Activated naive CD8-positive, alpha-beta T cell treated with anti-CD3 and anti-CD28 coated beads, Interleukin-2, amount 50 U/mL, for 24 hours (primary cell): ENCODE measurements at regions not wholly inside any gene's neighbourhood (a gene's known extent, or its start where the extent isn't known, plus 50 kb on each side); places are given as distances from the start of the nearest gene placed in this dataset.
"Not testable (repeated sequence)": the region's sequence is repeated elsewhere in the genome, so short reads cannot be mapped to it uniquely, and the experiment has no call there.

Experiments
- ATAC-seq: fragments of 150-1000 bp; cut with Tn5 transposase; one replicate; pipeline ENCODE4 v1.10.0; 2021
- DNase-seq: peaks from one replicate; pipeline ENCODE4 v3.0.0; 2021
- H3K27ac Mint-ChIP-seq: one replicate; pipeline ENCODE4 v1.8.0; 2021; ENCODE audit warnings: mild to moderate bottlenecking, mixed read lengths
- H3K27me3 Mint-ChIP-seq: one replicate; pipeline ENCODE4 v1.8.0; 2021; ENCODE audit warnings: mixed read lengths
- H3K36me3 Mint-ChIP-seq: one replicate; pipeline ENCODE4 v1.8.0; 2021; ENCODE audit warnings: low read depth, mixed read lengths
- H3K4me1 Mint-ChIP-seq: one replicate; pipeline ENCODE4 v1.8.0; 2021; ENCODE audit warnings: mixed read lengths
- H3K4me3 Mint-ChIP-seq: one replicate; pipeline ENCODE4 v1.8.0; 2021; ENCODE audit warnings: mild to moderate bottlenecking, moderate library complexity, mixed read lengths
- H3K9me3 Mint-ChIP-seq: one replicate; pipeline ENCODE4 v1.8.0; 2021; ENCODE audit warnings: mixed read lengths

DNA sequence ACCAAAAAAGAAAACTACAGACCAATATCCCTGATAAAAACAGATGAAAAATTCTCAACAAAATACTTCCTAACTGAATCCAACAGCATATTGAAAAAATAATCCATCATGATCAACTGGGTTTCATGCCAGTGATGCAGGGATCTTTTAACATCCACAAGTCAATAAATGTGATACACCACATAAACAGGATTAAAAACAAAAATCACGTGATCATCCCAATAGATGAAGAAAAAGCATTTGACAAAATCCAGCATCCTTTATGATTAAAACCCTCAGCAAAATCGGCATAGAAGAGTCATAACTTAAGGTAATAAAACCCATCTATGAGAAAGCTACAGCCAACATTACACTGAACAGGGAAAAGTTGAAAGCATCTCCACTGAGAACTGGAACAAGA is 107.5 kb downstream of the DCLK3 start:
- Mint-ChIP-seq H3K36me3 (no peaks in the 10 kb centered on the region), H3K4me3 (no peak overlapping the region), H3K4me1 (no peaks in the 10 kb centered on the region), H3K27ac (no peak overlapping the region), H3K27me3 (peaks cover 20% of the 10 kb centered on the region), H3K9me3 (no peaks in the 10 kb centered on the region)
- no peak for ATAC-seq
- DNase-seq, result no peak

GRCh38 chr3:36653095-36653494 is 111.3 kb downstream of the DCLK3 start:
- Mint-ChIP-seq H3K4me3 (no peak overlapping the region), H3K36me3 (no peaks in the 10 kb centered on the region), H3K27me3 (peaks cover 25% of the 10 kb centered on the region), H3K9me3 (no peaks in the 10 kb centered on the region), H3K27ac (no peak overlapping the region), H3K4me1 (no peaks in the 10 kb centered on the region)
- ATAC-seq, result no peak
- DNase-seq, result no peak

- Mint-ChIP-seq H3K4me3 (no peak overlapping the region), H3K27me3 (peaks cover 27% of the 10 kb centered on the region), H3K27ac (no peak overlapping the region), H3K36me3 (no peaks in the 10 kb centered on the region), H3K9me3 (no peaks in the 10 kb centered on the region), H3K4me1 (no peaks in the 10 kb centered on the region)
- DNase-seq (no peak), ATAC-seq (no peak)
Measured at GRCh38 chr3:36652104-36652503, 112.2 kb downstream of the DCLK3 start.

DNA sequence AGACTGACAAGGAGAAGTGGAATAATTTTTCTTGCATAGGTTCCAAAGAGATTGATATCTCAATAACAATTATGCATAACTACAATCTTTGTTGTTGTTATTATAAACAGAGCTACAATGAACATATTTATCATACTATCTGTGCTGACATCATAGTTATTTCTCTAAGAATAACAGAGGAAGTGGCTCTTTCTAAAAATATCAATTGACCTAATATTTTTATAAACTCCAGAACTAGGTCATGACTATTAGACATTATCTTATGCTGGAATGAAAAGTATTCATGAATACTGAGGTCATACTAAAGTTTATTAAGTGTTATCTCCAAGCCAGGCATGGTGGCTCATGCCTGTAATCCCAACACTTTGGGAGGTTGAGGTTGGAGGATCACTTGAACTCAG is 114.1 kb downstream of the DCLK3 start:
- DNase-seq (no peak), ATAC-seq (no peak)
- H3K4me1 Mint-ChIP-seq, result no peaks in the 10 kb centered on the region
- no peaks in the 10 kb centered on the region for H3K36me3 Mint-ChIP-seq
- H3K27ac Mint-ChIP-seq, result no peak overlapping the region
- no peak overlapping the region for H3K4me3 Mint-ChIP-seq
- H3K27me3 Mint-ChIP-seq, result peaks cover 27% of the 10 kb centered on the region
- H3K9me3 Mint-ChIP-seq, result no peaks in the 10 kb centered on the region

GRCh38 chr3:36649125-36649524 is 115.2 kb downstream of the DCLK3 start:
- Mint-ChIP-seq H3K27ac (no peak overlapping the region), H3K4me1 (no peaks in the 10 kb centered on the region), H3K27me3 (peaks cover 21% of the 10 kb centered on the region), H3K9me3 (no peaks in the 10 kb centered on the region), H3K4me3 (no peak overlapping the region), H3K36me3 (no peaks in the 10 kb centered on the region)
- no peak for ATAC-seq
- no peak for DNase-seq

- DNase-seq, result no peak
- H3K4me1 Mint-ChIP-seq, result no peaks in the 10 kb centered on the region
Measured at GRCh38 chr3:36648241-36649034, 115.9 kb downstream of the DCLK3 start.

DNA sequence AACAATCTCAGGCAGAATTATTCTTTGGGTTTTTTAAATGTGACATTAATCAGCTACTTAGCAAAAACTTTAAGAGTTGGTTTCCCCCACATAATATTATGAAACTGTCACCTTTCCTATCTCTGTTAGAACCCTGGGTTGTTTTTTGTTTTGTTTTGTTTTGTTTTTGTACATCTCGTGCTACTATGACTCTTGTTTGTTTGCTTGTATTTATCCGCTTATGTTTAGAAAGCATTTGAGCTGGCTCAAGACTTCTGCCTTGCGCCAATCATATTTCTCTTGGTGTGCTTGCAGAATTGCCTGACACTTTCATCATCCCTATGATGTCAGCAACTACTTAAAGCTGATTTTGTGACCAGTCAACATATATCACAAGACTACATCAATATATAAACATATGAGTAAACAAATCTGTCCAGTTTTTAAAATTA is 116.9 kb downstream of the DCLK3 start:
- Mint-ChIP-seq H3K27me3 (peaks cover 16% of the 10 kb centered on the region), H3K36me3 (no peaks in the 10 kb centered on the region), H3K9me3 (no peaks in the 10 kb centered on the region), H3K4me1 (no peaks in the 10 kb centered on the region), H3K27ac (no peak overlapping the region), H3K4me3 (no peak overlapping the region)
- ATAC-seq, result no peak
- no peak for DNase-seq

More at GRCh38 chr3:36648241-36649034, 115.9 kb downstream of the DCLK3 start:
- peak; percentile 36 for ATAC-seq
- H3K9me3 Mint-ChIP-seq, result no peaks in the 10 kb centered on the region
- H3K4me3 Mint-ChIP-seq, result no peak overlapping the region
- no peaks in the 10 kb centered on the region for H3K36me3 Mint-ChIP-seq
- H3K27me3 Mint-ChIP-seq, result peaks cover 17% of the 10 kb centered on the region
- no peak overlapping the region for H3K27ac Mint-ChIP-seq

DNA sequence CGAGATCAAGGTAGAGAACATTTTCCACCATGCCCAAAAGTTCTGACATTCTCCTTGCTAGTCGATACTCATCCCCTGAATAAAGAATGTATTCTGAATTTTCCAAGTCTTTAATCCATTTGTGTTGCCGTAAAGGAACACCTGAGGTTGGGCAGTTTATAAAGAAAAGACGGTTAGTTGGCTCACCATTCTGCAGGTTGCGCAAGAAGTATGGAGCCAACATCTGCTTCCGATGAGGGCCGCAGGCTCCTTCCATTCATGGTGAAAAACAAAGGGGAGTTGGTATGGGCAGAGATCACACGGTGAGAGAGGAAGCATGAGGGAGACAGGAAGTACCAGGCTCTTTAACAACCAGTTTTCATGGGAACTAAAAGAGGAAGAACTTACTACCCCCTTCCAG is 121.2 kb downstream of the DCLK3 start:
- DNase-seq (no peak), ATAC-seq (no peak)
- no peaks in the 10 kb centered on the region for H3K9me3 Mint-ChIP-seq
- H3K4me3 Mint-ChIP-seq, result no peak overlapping the region
- peaks cover 10% of the 10 kb centered on the region for H3K27me3 Mint-ChIP-seq
- H3K27ac Mint-ChIP-seq, result no peak overlapping the region
- H3K4me1 Mint-ChIP-seq, result no peaks in the 10 kb centered on the region
- no peaks in the 10 kb centered on the region for H3K36me3 Mint-ChIP-seq

- no peak for ATAC-seq
- Mint-ChIP-seq H3K27me3 (no peaks in the 10 kb centered on the region), H3K36me3 (no peaks in the 10 kb centered on the region), H3K4me3 (no peak overlapping the region), H3K9me3 (no peaks in the 10 kb centered on the region), H3K4me1 (no peaks in the 10 kb centered on the region), H3K27ac (no peak overlapping the region)
- DNase-seq, result no peak
Measured at GRCh38 chr3:36635731-36636130, 128.6 kb downstream of the DCLK3 start.

DNA sequence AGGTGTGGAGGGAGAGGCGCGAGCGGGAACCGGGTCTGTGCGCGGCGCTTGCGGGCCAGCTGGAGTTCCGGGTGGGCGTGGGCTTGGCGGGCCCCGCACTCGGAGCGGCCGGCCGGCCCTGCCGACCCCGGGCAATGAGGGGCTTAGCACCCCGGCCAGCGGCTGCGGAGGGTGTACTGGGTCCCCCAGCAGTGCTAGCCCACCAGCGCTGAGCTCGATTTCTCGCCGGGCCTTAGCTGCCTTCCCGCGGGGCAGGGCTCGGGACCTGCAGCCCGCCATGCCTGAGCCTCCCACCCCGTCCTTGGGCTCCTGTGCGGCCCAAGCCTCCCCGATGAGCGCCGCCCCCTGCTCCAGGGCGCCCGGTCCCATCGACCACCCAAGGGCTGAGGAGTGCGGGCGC is 130.5 kb downstream of the DCLK3 start:
- not testable (repeated sequence) for ATAC-seq, H3K4me3 Mint-ChIP-seq

GRCh38 chr3:36633060-36633459 is 131.3 kb downstream of the DCLK3 start:
- H3K4me3 Mint-ChIP-seq, result no peak overlapping the region
- no peaks in the 10 kb centered on the region for H3K36me3 Mint-ChIP-seq
- H3K9me3 Mint-ChIP-seq, result no peaks in the 10 kb centered on the region
- no peak for ATAC-seq
- H3K27ac Mint-ChIP-seq, result no peak overlapping the region
- no peaks in the 10 kb centered on the region for H3K4me1 Mint-ChIP-seq
- H3K27me3 Mint-ChIP-seq, result no peaks in the 10 kb centered on the region
- no peak for DNase-seq

More for the DNA sequence above, 130.5 kb downstream of the DCLK3 start:
- H3K4me1 Mint-ChIP-seq, H3K27me3 Mint-ChIP-seq, H3K9me3 Mint-ChIP-seq, H3K36me3 Mint-ChIP-seq, H3K27ac Mint-ChIP-seq, DNase-seq: not testable (repeated sequence)

GRCh38 chr3:36631549-36631948 is 132.8 kb downstream of the DCLK3 start:
- Mint-ChIP-seq H3K4me3 (no peak overlapping the region), H3K27ac (no peak overlapping the region), H3K36me3 (no peaks in the 10 kb centered on the region), H3K27me3 (peaks cover 3% of the 10 kb centered on the region), H3K9me3 (no peaks in the 10 kb centered on the region), H3K4me1 (no peaks in the 10 kb centered on the region)
- DNase-seq (no peak), ATAC-seq (no peak)

DNA sequence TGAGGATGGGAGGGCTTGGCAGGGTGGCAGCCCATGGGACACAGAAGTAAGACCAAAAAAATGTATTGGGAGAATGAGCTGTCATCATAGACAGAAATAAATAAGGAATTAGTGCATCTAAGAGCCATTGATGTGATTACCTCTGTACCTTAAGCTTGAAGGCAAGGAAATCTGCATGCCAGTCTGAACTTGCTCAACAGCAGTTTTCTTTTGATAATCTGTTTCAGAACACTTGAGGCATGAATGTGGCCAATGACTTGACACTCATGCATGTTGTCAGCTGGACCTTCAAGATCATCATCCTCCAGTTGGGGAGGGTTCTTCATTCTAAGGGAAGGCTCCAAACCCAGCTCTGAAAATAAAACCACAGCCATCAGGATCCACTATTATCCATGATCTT is 148.5 kb downstream of the DCLK3 start:
- no peak for DNase-seq

DNA sequence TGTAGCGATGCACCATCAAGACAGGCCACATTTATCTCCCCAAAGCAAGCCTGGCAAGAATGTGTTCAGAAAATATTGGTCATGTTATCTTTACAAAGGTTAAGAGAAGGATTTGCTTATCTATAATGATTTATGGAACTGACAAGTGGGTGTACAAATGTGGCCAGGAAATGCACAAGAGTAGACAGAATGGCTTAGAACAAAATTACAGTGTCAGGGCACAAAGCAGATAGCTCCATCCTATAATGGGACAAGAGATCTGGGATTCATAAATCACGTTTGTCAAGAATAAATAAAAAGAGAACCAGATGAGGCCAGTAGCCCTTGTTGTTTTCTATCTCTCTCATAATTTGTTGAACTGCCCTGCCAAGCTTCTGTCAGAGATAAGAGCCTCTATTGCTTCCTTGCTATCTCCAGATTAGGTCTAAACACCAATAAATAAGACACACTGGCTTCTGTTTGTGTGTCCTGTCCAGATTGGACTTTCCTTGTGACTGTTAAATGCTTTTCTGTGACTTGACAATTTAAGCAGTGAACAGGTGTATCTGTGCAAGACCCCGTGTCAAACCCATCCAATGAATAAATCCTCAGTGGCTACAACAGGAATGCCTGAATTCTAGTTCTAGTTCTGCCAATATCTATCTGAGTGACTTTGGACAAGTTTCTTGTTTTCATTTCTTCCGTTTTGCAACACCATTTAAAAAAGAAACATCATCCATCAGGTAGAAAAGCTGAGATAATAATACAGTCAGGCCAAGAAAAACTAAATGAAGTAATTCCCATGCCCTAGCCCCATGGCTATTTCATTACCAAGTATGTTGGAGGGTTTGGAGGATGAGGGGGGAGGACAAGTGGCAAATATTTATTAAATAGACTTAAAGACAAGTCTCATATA is 157.2 kb downstream of the DCLK3 start:
- Mint-ChIP-seq H3K27me3 (peaks cover 4% of the 10 kb centered on the region), H3K4me3 (no peak overlapping the region), H3K27ac (no peak overlapping the region), H3K4me1 (no peaks in the 10 kb centered on the region), H3K36me3 (no peaks in the 10 kb centered on the region), H3K9me3 (no peaks in the 10 kb centered on the region)
- no peak for ATAC-seq
- no peak for DNase-seq

More for the DNA sequence above, 148.5 kb downstream of the DCLK3 start:
- Mint-ChIP-seq H3K9me3 (no peaks in the 10 kb centered on the region), H3K4me3 (no peak overlapping the region), H3K36me3 (no peaks in the 10 kb centered on the region), H3K27ac (no peak overlapping the region), H3K27me3 (peaks cover 4% of the 10 kb centered on the region), H3K4me1 (no peaks in the 10 kb centered on the region)
- no peak for ATAC-seq

- no peaks in the 10 kb centered on the region for H3K9me3 Mint-ChIP-seq
- DNase-seq, result no peak
- ATAC-seq, result no peak
- no peak overlapping the region for H3K27ac Mint-ChIP-seq
- H3K4me1 Mint-ChIP-seq, result no peaks in the 10 kb centered on the region
- no peak overlapping the region for H3K4me3 Mint-ChIP-seq
- H3K36me3 Mint-ChIP-seq, result no peaks in the 10 kb centered on the region
- H3K27me3 Mint-ChIP-seq, result peaks cover 8% of the 10 kb centered on the region
Measured at GRCh38 chr3:36603423-36603822, 160.9 kb downstream of the DCLK3 start.
